ENCODE measurements at regions not wholly inside any gene's neighbourhood (a gene's known extent, or its start where the extent isn't known, plus 50 kb on each side); places are given as distances from the start of the nearest gene placed in this dataset.
"Not testable (repeated sequence)": the region's sequence is repeated elsewhere in the genome, so short reads cannot be mapped to it uniquely, and the experiment has no call there.

DNA sequence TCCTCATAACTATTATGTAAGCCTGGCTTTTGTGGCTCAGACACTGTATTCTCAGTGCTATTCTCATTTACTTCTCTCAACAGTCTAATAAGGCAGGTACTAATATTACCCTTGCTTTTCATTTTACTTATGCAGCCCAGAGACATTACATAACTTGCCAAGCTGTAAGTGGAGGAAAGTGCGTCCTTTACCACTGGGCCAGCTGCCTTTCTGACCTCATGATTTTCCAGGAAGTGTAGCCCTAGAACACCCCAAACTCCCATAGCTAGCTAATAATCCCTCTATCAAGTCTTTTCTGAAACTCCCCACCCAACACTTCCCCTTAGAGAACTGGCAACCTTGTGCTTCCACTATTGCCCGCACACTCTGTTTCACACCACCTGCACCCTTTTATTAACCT lies 192.9 kb upstream of the HMHB1 start:
- DNase-seq, result no peak

GRCh38 chr5:143618141-143618540 lies 193.8 kb upstream of the HMHB1 start:
- no peak for DNase-seq

- no peak for DNase-seq
These were observed 197.1 kb upstream of the HMHB1 start for GRCh38 chr5:143614831-143615230.

DNA sequence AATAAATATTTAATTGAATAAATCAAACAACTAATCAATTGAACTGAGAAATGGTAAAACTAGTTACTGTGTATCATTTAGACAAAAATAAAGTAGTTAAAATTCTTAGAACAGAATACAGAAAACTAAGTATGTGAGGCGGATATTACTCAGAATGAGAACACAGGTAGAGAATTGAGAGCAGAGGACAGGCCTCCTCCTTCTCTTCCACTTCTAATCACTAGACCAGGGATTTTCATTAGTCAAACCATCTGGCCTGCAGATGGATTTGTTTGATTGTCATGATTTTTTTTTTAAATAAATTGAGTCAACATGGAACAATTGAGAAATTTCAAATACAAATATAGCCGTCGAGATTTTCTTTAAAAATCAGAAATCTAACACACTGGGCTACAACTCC lies 198.6 kb upstream of the HMHB1 start:
- no peak for DNase-seq

GRCh38 chr5:143610946-143611345 lies 201.0 kb upstream of the HMHB1 start:
- DNase-seq, result no peak

DNA sequence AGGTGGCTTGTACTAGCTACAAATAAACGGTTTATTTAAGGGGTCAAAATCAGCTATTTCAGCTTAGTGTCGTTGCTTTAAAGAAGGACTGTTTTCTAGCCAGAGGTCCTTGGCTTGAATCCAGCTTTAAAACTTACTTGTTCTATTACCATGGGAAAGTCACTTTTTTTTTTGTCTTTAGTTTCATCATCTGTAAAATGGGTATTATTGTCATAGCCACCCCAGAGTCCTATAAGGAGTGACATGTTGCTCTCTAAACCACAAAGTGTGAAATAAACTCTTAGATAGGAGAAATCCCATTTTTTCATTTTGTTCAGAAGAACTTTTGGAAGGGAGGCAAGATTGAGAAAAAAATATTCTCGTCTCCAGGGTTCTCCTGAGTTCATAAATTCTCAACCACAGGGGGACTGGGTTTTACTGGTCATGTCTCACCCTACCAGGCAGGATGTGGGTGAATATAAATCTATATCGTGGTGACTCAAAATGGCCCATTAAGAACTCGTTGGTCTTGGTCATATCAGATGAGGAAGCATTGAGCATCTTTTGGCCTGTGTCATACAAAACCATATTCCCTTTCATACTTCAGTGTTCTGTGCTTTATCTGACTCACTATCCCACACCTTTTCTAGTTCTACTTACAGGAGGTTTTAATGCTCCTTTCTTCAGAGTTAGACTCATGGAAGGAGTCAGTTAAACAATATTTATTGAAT lies 202.7 kb upstream of the NR3C1 start:
- DNase-seq, result no peak

GRCh38 chr5:143605403-143606005 lies 202.0 kb upstream of the NR3C1 start:
- DNase-seq, result no peak

DNA sequence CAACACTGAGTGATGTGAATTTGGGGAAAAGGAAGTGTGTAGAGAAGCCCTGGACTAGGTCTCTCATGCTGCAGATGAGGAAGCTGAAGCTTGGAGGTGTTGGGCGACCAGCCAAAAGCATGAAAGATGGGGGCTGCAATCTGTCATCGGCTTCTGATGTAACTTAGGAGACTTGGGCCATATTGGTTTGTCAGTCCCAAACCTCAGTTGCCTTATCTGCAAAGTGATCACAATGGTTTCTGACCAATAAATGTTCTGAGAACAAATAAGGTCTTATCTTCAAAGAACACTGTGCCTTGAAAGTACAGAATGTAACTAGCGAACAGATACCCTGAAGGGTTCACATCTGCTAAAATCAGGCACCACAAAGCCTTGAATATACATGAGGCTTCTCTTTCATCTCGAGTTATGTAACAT lies 198.4 kb upstream of the NR3C1 start:
- DNase-seq, result no peak

DNA sequence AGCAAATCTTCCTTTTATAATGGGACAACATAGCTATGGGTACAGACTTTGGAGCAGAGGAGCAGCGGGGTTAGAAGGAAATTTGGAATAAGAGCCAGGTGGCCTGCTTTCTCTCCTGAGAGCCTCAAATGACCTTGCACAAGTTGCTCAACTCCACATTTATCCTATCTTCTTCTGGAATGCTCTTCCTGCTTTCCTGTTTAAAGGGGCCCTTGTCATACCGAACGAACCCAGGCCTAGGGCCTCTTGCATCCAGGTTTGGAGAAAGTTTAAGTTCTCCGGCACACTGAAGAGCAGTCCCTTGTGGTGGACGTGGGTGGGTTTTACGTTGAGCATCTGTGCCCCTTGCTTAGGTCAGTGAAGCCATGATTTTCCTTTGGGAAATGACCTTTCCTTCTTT lies 197.9 kb upstream of the NR3C1 start:
- no peak for DNase-seq

- DNase-seq, result no peak
These were observed 197.1 kb upstream of the NR3C1 start for GRCh38 chr5:143600396-143601075.

- no peak for DNase-seq
These were observed 196.0 kb upstream of the NR3C1 start for GRCh38 chr5:143599474-143599873.

- DNase-seq, result no peak
These were observed 193.3 kb upstream of the NR3C1 start for GRCh38 chr5:143596824-143597223.

DNA sequence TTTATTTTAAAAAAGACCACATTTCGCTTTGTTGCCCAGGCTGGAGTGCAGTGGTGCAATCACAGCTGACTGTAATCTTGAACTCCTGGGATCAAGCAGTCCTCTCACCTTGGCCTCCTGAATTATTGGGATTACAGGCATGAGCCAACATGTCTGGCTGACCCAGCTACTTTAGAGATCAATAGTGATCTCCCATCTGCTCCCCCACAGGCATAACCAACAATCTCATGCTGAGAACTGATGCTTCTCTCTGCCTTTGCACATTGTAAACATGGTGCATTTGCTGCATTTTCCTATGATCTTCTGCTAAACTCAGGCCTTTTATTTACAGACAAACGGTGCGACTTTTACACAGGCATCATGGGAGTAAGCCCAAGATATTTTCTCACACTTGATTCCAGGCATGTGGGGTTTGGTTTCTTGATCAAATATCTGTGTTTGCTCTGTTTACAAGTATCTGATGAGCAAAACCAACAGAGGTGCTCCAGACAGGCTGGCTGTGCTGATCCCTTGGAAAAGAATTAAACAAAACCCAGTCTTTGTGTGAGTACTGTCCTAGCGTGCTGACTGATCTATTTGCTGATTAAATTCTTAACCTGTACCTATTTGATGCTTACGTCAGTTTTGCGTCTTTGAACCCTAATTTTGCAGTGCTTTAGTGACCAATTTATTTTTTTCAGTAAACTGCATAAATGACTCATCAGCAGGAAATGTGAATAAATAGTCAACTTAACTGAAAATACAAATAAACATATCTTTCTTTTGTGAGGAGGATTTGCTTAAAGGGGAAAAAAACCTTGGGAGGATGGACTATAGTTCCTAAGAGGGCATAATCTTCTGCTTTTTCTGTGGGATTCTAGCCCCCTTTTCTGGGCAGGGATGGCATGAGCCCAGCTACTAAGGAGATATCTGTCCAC lies 191.7 kb upstream of the NR3C1 start:
- DNase-seq, result no peak

DNA sequence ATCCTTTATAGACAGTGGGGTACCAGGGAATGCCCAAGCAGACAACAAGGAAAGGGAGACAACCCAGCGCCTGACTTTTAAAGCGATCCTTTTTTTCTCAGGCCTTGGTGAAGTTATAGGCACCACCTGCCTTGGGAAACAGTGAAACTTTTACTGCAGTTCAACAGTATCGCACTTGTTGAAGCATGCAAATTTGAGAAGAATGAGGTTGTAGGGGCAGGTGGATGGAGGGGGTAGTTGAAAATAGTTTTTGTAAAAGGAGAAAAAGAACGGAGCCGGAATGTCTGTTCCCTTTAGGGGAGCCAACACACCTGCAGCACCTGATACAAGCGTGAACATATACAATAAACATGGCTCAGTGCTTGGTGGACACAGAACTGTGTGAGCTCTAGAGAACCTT lies 190.2 kb upstream of the NR3C1 start:
- no peak for DNase-seq

- no peak for DNase-seq
These were observed 189.2 kb upstream of the NR3C1 start for GRCh38 chr5:143592648-143593047.

GRCh38 chr5:143588933-143589662 lies 185.6 kb upstream of the NR3C1 start:
- DNase-seq, result no peak

GRCh38 chr5:143588121-143588520 lies 184.6 kb upstream of the NR3C1 start:
- not testable (repeated sequence) for DNase-seq

- no peak for DNase-seq
These were observed 183.4 kb upstream of the NR3C1 start for GRCh38 chr5:143586781-143587362.

DNA sequence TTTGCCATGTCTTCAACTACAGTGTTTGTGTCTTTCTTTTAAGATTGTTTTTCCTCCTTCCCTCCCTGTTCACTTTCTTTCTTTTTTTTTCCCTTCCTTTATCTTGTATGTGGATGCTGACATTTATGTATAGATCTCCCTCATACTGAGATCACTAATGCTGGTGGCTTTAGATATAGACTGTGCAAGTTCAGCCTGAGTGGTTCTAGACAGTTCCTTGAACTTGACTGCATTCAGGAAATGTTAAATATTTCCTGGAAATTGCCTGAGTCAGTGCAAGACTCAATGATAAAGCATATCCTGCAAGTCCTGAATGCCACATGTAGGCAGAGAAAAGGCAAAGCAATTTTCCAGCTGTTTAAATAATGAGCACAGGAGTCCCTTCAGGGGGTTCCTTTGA lies 182.5 kb upstream of the NR3C1 start:
- DNase-seq, result no peak

- no peak for DNase-seq
These were observed 179.9 kb upstream of the NR3C1 start for GRCh38 chr5:143583409-143583808.

DNA sequence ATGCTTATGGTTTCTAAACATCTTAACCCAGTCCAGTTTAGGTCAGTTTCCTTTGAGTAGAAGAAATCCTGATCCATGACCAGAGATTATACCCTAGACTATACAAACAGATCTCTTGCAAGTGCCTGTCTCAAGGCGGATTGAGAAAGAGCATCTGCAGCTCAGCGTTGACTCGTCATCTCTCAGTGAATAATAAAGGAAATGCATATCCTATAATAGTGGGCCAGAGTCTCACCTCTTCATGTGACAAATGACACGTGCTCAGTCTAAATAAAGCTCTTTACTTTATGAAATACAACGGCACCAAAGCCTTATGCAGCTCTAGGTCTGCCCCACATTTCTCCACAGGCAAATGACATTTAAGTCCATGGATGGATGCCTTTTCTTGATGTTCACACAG lies 179.4 kb upstream of the NR3C1 start:
- no peak for DNase-seq

DNA sequence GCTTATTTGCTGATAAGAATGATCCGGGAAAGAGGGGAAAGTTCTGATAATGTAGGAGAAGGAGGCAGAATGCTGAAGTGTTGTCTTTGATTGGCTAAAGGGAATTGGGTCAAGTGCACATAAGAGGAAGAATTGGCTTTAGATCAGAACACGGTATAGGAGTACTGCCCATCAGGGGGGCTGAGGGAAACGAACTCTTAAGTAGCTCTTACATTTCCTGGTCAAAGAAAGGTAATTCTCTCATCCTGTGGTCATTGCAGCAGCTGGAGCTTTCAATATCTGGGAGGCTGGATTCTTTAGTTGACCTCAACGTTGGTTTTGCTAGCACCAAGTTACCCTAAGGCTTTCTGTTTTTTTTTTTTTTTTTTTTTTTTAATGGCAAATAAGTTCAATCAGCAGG lies 178.7 kb upstream of the NR3C1 start:
- DNase-seq, result no peak
